ENCODE measurements at regions not wholly inside any gene's neighbourhood (a gene's known extent, or its start where the extent isn't known, plus 50 kb on each side); places are given as distances from the start of the nearest gene placed in this dataset.
"Not testable (repeated sequence)": the region's sequence is repeated elsewhere in the genome, so short reads cannot be mapped to it uniquely, and the experiment has no call there.

DNA sequence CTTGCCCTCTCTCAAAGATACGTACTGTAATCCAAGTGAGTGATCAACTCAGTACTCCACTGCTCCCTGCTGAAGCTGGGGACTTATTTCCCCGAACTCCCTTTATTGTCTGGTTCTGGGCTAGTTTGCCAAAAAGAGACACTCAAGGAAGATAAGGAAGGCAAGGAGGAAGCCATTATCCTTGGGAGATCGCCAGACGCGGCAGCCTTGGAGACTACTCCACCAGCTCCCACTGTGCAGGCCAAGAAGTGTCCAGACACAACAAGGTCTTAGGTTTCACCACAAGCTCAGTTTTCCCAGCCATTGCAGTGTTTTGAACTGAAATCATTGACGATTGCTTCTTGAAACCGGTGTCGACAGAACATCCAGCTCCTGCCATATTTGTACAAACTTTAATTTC, 439.6 kb upstream of the UBE2E3 start:
- TF ChIP-seq, protein P1, sequence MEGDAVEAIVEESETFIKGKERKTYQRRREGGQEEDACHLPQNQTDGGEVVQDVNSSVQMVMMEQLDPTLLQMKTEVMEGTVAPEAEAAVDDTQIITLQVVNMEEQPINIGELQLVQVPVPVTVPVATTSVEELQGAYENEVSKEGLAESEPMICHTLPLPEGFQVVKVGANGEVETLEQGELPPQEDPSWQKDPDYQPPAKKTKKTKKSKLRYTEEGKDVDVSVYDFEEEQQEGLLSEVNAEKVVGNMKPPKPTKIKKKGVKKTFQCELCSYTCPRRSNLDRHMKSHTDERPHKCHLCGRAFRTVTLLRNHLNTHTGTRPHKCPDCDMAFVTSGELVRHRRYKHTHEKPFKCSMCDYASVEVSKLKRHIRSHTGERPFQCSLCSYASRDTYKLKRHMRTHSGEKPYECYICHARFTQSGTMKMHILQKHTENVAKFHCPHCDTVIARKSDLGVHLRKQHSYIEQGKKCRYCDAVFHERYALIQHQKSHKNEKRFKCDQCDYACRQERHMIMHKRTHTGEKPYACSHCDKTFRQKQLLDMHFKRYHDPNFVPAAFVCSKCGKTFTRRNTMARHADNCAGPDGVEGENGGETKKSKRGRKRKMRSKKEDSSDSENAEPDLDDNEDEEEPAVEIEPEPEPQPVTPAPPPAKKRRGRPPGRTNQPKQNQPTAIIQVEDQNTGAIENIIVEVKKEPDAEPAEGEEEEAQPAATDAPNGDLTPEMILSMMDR (conservative IDR thresholded peaks at IDR 0.05; ENCODE audit: low read depth, low read length): no peak

DNA sequence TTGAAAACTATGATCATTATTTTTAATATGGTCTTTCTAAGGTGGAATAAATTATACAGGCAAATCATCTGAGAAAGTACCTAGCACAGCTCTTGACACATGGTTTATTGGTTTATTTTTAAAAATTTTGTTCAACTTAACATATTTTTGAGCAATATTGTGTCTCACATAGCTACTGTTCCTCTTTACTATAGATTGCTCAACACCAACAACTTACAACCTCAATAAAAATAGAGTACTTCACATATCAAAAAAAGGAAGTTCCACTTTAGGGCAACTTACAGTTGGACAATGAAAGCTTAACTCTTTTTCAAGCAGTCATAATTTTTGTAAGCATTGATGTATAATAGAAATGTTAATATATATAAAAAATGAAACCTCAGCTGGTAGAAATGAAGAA, 440.9 kb upstream of the UBE2E3 start:
- intact Hi-C loops (cut with micrococcal nuclease; ENCODE audit: unreplicated experiment): no loop called here

More for the DNA sequence above, 439.6 kb upstream of the UBE2E3 start:
- Histone ChIP-seq H3K27ac (ENCODE audit: low read depth, low read length, poor library complexity, severe bottlenecking) (no peak overlapping the region), H3K4me1 (ENCODE audit: insufficient read depth, low read length, poor library complexity, severe bottlenecking) (no peaks in the 10 kb centered on the region), H3K4me3 (ENCODE audit: low read depth, low read length, poor library complexity, severe bottlenecking) (no peak overlapping the region), H3K36me3 (ENCODE audit: insufficient read depth, low read length, poor library complexity, severe bottlenecking) (no peaks in the 10 kb centered on the region), H3K27me3 (replicated peaks; ENCODE audit: insufficient read depth, low read depth, low read length, poor library complexity) (no peaks in the 10 kb centered on the region), H3K9me3 (ENCODE audit: low read depth, low read length, poor library complexity, severe bottlenecking) (no peaks in the 10 kb centered on the region)
- DNase-seq (ENCODE audit: low spot score): no peak
- intact Hi-C loops (cut with micrococcal nuclease; ENCODE audit: unreplicated experiment): no loop called here
- ChIA-PET CTCF (no interaction called here), POLR2A (ENCODE audit: low non-redundant PET) (no interaction called here)
- BruUV-seq (replicated peaks): no TSS peak

GRCh38 chr2:180535289-180535688, 445.1 kb upstream of the UBE2E3 start:
- Histone ChIP-seq H3K27me3 (replicated peaks; ENCODE audit: insufficient read depth, low read depth, low read length, poor library complexity) (no peaks in the 10 kb centered on the region), H3K9me3 (ENCODE audit: low read depth, low read length, poor library complexity, severe bottlenecking) (no peaks in the 10 kb centered on the region), H3K27ac (ENCODE audit: low read depth, low read length, poor library complexity, severe bottlenecking) (no peak overlapping the region), H3K4me3 (ENCODE audit: low read depth, low read length, poor library complexity, severe bottlenecking) (no peak overlapping the region), H3K36me3 (ENCODE audit: insufficient read depth, low read length, poor library complexity, severe bottlenecking) (no peaks in the 10 kb centered on the region), H3K4me1 (ENCODE audit: insufficient read depth, low read length, poor library complexity, severe bottlenecking) (no peaks in the 10 kb centered on the region)
- intact Hi-C loops (cut with micrococcal nuclease; ENCODE audit: unreplicated experiment): no loop called here
- no peak for DNase-seq (ENCODE audit: low spot score)
- no TSS peak for BruUV-seq (replicated peaks)
- POLR2A ChIA-PET (ENCODE audit: low non-redundant PET): no interaction called here
- no peak for TF ChIP-seq EZH2 (IDR thresholded peaks at IDR 0.05; ENCODE audit: borderline replicate concordance, low read depth, low read length, poor library complexity, severe bottlenecking)
- TF ChIP-seq, protein P1 (conservative IDR thresholded peaks at IDR 0.05; ENCODE audit: low read depth, low read length): no peak
- CTCF ChIA-PET: no interaction called here

More for the DNA sequence above, 440.9 kb upstream of the UBE2E3 start:
- H3K9me3 ChIP-seq (ENCODE audit: low read depth, low read length, poor library complexity, severe bottlenecking): no peaks in the 10 kb centered on the region
- H3K4me1 ChIP-seq (ENCODE audit: insufficient read depth, low read length, poor library complexity, severe bottlenecking): no peaks in the 10 kb centered on the region
- no peak overlapping the region for H3K4me3 ChIP-seq (ENCODE audit: low read depth, low read length, poor library complexity, severe bottlenecking)
- BruUV-seq (replicated peaks): no TSS peak
- TF ChIP-seq, protein P1 (conservative IDR thresholded peaks at IDR 0.05; ENCODE audit: low read depth, low read length): no peak
- no peak for TF ChIP-seq EZH2 (IDR thresholded peaks at IDR 0.05; ENCODE audit: borderline replicate concordance, low read depth, low read length, poor library complexity, severe bottlenecking)
- no peaks in the 10 kb centered on the region for H3K27me3 ChIP-seq (replicated peaks; ENCODE audit: insufficient read depth, low read depth, low read length, poor library complexity)
- no peak overlapping the region for H3K27ac ChIP-seq (ENCODE audit: low read depth, low read length, poor library complexity, severe bottlenecking)
- no peak for DNase-seq (ENCODE audit: low spot score)
- ChIA-PET CTCF (interaction anchor here (0.6 kb wide), 1 partner anchor 55 kb away, joined by 4 read pairs; no protein-coding TSS in a partner anchor), POLR2A (ENCODE audit: low non-redundant PET) (no interaction called here)
- H3K36me3 ChIP-seq (ENCODE audit: insufficient read depth, low read length, poor library complexity, severe bottlenecking): no peaks in the 10 kb centered on the region

DNA sequence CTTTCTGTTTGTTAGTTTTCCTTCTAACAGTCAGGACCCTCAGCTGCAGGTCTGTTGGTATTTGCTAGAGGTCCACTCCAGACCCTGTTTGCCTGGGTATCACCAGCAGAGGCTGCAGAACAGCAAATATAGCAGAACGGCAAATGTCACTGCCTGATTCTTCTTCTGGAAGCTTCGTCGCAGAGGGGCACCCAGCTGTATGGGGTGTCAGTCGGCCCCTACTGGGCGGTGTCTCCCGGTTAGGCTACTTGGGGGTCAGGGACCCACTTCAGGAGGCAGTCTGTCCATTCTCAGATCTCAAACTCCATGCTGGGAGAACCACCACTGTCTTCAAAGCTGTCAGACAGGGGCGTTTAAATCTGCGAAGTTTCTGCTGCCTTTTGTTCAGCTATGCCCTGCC, 448.6 kb upstream of the UBE2E3 start:
- H3K36me3 ChIP-seq (ENCODE audit: insufficient read depth, low read length, poor library complexity, severe bottlenecking); H3K27me3 ChIP-seq (replicated peaks; ENCODE audit: insufficient read depth, low read depth, low read length, poor library complexity); H3K4me1 ChIP-seq (ENCODE audit: insufficient read depth, low read length, poor library complexity, severe bottlenecking); BruUV-seq (replicated peaks); POLR2A ChIA-PET (ENCODE audit: low non-redundant PET); CTCF ChIA-PET; H3K27ac ChIP-seq (ENCODE audit: low read depth, low read length, poor library complexity, severe bottlenecking); H3K4me3 ChIP-seq (ENCODE audit: low read depth, low read length, poor library complexity, severe bottlenecking); H3K9me3 ChIP-seq (ENCODE audit: low read depth, low read length, poor library complexity, severe bottlenecking); intact Hi-C loops (cut with micrococcal nuclease; ENCODE audit: unreplicated experiment); DNase-seq (ENCODE audit: low spot score): not testable (repeated sequence)

All from A673 (cell line).